ENCODE measurements at regions not wholly inside any gene's neighbourhood (a gene's known extent, or its start where the extent isn't known, plus 50 kb on each side); places are given as distances from the start of the nearest gene placed in this dataset.

- CTCF ChIA-PET (ENCODE audit: unreplicated experiment) = no interaction called here
- TF ChIP-seq EZH2phosphoT487 (IDR thresholded peaks at IDR 0.05; ENCODE audit: borderline replicate concordance, low read depth, low read length) = no peak
- no peak for TF ChIP-seq CTCF (conservative IDR thresholded peaks at IDR 0.05; ENCODE audit: low read length)
- H4K20me1 ChIP-seq (ENCODE audit: insufficient read depth, low read length) = no peaks in the 10 kb centered on the region
- H3K79me2 ChIP-seq (ENCODE audit: insufficient read depth, low read depth, low read length) = no peaks in the 10 kb centered on the region
- POLR2A ChIA-PET = interaction anchor here (0.6 kb wide), 1 partner anchor 734 kb away, joined by 3 read pairs; no protein-coding TSS in a partner anchor
- no peak overlapping the region for H3K27ac ChIP-seq (ENCODE audit: low read depth, low read length, poor library complexity, severe bottlenecking)
- no peaks in the 10 kb centered on the region for H3K4me1 ChIP-seq (ENCODE audit: insufficient read depth, low read length, poor library complexity, severe bottlenecking)
- no peak for DNase-seq (ENCODE audit: low spot score)
- H3K36me3 ChIP-seq (ENCODE audit: insufficient read depth, low read length) = no peaks in the 10 kb centered on the region
- no TSS peak for BruUV-seq (replicated peaks)
- H3K9me3 ChIP-seq (ENCODE audit: low read length) = no peaks in the 10 kb centered on the region
- H2AFZ ChIP-seq (ENCODE audit: low read length) = no peak overlapping the region
- no peaks in the 10 kb centered on the region for H3K9me2 ChIP-seq (ENCODE audit: insufficient read depth, low read length)
- no peak overlapping the region for H3K4me2 ChIP-seq (ENCODE audit: low read length)
- intact Hi-C loops (cut with micrococcal nuclease; ENCODE audit: unreplicated experiment) = no loop called here
- no peak overlapping the region for H3K4me3 ChIP-seq (ENCODE audit: low read depth, low read length, poor library complexity, severe bottlenecking)
These were observed 133.9 kb downstream of the PJA2 start for GRCh38 chr5:109275919-109276318.

- H3K9me2 ChIP-seq (ENCODE audit: insufficient read depth, low read length) = no peaks in the 10 kb centered on the region
- no TSS peak for BruUV-seq (replicated peaks)
- CTCF ChIA-PET (ENCODE audit: unreplicated experiment) = no interaction called here
- no peaks in the 10 kb centered on the region for H3K4me1 ChIP-seq (ENCODE audit: insufficient read depth, low read length, poor library complexity, severe bottlenecking)
- TF ChIP-seq EZH2phosphoT487 (IDR thresholded peaks at IDR 0.05; ENCODE audit: borderline replicate concordance, low read depth, low read length) (no peak), CTCF (conservative IDR thresholded peaks at IDR 0.05; ENCODE audit: low read length) (no peak)
- no peak overlapping the region for H3K4me3 ChIP-seq (ENCODE audit: low read depth, low read length, poor library complexity, severe bottlenecking)
- H3K9me3 ChIP-seq (ENCODE audit: low read length) = no peaks in the 10 kb centered on the region
- H3K27ac ChIP-seq (ENCODE audit: low read depth, low read length, poor library complexity, severe bottlenecking) = no peak overlapping the region
- intact Hi-C loops (cut with micrococcal nuclease; ENCODE audit: unreplicated experiment) = no loop called here
- no peaks in the 10 kb centered on the region for H3K36me3 ChIP-seq (ENCODE audit: insufficient read depth, low read length)
- no peak overlapping the region for H3K4me2 ChIP-seq (ENCODE audit: low read length)
- no peak overlapping the region for H2AFZ ChIP-seq (ENCODE audit: low read length)
- H4K20me1 ChIP-seq (ENCODE audit: insufficient read depth, low read length) = no peaks in the 10 kb centered on the region
- DNase-seq (ENCODE audit: low spot score) = no peak
- no peaks in the 10 kb centered on the region for H3K79me2 ChIP-seq (ENCODE audit: insufficient read depth, low read depth, low read length)
- POLR2A ChIA-PET = interaction anchor here (0.6 kb wide), 1 partner anchor 81 kb away, joined by 4 read pairs; no protein-coding TSS in a partner anchor
These were observed 136.2 kb downstream of the PJA2 start for GRCh38 chr5:109273594-109273993.

GRCh38 chr5:109267283-109267682 lies 142.5 kb downstream of the PJA2 start:
- no peak overlapping the region for H2AFZ ChIP-seq (ENCODE audit: low read length)
- no peaks in the 10 kb centered on the region for H3K36me3 ChIP-seq (ENCODE audit: insufficient read depth, low read length)
- H3K79me2 ChIP-seq (ENCODE audit: insufficient read depth, low read depth, low read length) = no peaks in the 10 kb centered on the region
- TF ChIP-seq CTCF (conservative IDR thresholded peaks at IDR 0.05; ENCODE audit: low read length) = no peak
- no peak for TF ChIP-seq EZH2phosphoT487 (IDR thresholded peaks at IDR 0.05; ENCODE audit: borderline replicate concordance, low read depth, low read length)
- CTCF ChIA-PET (ENCODE audit: unreplicated experiment) = no interaction called here
- no peaks in the 10 kb centered on the region for H4K20me1 ChIP-seq (ENCODE audit: insufficient read depth, low read length)
- no peaks in the 10 kb centered on the region for H3K4me1 ChIP-seq (ENCODE audit: insufficient read depth, low read length, poor library complexity, severe bottlenecking)
- no peak for DNase-seq (ENCODE audit: low spot score)
- POLR2A ChIA-PET = no interaction called here
- H3K4me3 ChIP-seq (ENCODE audit: low read depth, low read length, poor library complexity, severe bottlenecking) = no peak overlapping the region
- H3K4me2 ChIP-seq (ENCODE audit: low read length) = no peak overlapping the region
- intact Hi-C loops (cut with micrococcal nuclease; ENCODE audit: unreplicated experiment) = no loop called here
- no TSS peak for BruUV-seq (replicated peaks)
- no peaks in the 10 kb centered on the region for H3K9me3 ChIP-seq (ENCODE audit: low read length)
- H3K27ac ChIP-seq (ENCODE audit: low read depth, low read length, poor library complexity, severe bottlenecking) = no peak overlapping the region
- no peaks in the 10 kb centered on the region for H3K9me2 ChIP-seq (ENCODE audit: insufficient read depth, low read length)
